ENCODE measurements at regions not wholly inside any gene's neighbourhood (a gene's known extent, or its start where the extent isn't known, plus 50 kb on each side); places are given as distances from the start of the nearest gene placed in this dataset.

GRCh38 chr9:106707738-106708474 lies 155.1 kb upstream of the ZNF462 start:
- FAIRE-seq (no peak), DNase-seq (no peak)
- Histone ChIP-seq H3K27me3 (ENCODE audit: control insufficient read depth, insufficient read depth, low read length) (no peaks in the 10 kb centered on the region), H3K4me3 (ENCODE audit: low read length in 3 of 3) (no peak overlapping the region), H3K27ac (ENCODE audit: low read depth in 2 of 2, low read length in 2 of 2) (no peak overlapping the region), H3K36me3 (ENCODE audit: control insufficient read depth in 2 of 3, insufficient read depth in 3 of 3, low read length in 3 of 3) (no peaks in the 10 kb centered on the region), H3K9me3 (ENCODE audit: control insufficient read depth in 2 of 3, insufficient read depth in 1 of 3, low read length in 3 of 3) (no peaks in the 10 kb centered on the region), H3K9ac (ENCODE audit: low read length in 3 of 3) (no peak overlapping the region), H3K4me1 (ENCODE audit: control insufficient read depth in 2 of 3, insufficient read depth in 2 of 3, low read depth in 1 of 3, low read length in 3 of 3) (no peaks in the 10 kb centered on the region)
- no peak for TF ChIP-seq CTCF (IDR thresholded peaks at IDR 0.05; ENCODE audit: borderline replicate concordance, extremely low read depth, insufficient read depth)
- intact Hi-C loops (cut with DNase I) = no loop called here

GRCh38 chr9:106708475-106709146 lies 154.4 kb upstream of the ZNF462 start:
- no peak overlapping the region for H3K9ac ChIP-seq (ENCODE audit: low read length in 3 of 3)
- no peaks in the 10 kb centered on the region for H3K9me3 ChIP-seq (ENCODE audit: control insufficient read depth in 2 of 3, insufficient read depth in 1 of 3, low read length in 3 of 3)
- no peaks in the 10 kb centered on the region for H3K4me1 ChIP-seq (ENCODE audit: control insufficient read depth in 2 of 3, insufficient read depth in 2 of 3, low read depth in 1 of 3, low read length in 3 of 3)
- FAIRE-seq (no peak), DNase-seq (peak in 1 of 5 donors; percentile 29)
- TF ChIP-seq CTCF (IDR thresholded peaks at IDR 0.05; ENCODE audit: borderline replicate concordance, extremely low read depth, insufficient read depth) = no peak
- intact Hi-C loops (cut with DNase I) = no loop called here
- H3K4me3 ChIP-seq (ENCODE audit: low read length in 3 of 3) = no peak overlapping the region
- H3K27me3 ChIP-seq (ENCODE audit: control insufficient read depth, insufficient read depth, low read length) = no peaks in the 10 kb centered on the region
- no peak overlapping the region for H3K27ac ChIP-seq (ENCODE audit: low read depth in 2 of 2, low read length in 2 of 2)
- H3K36me3 ChIP-seq (ENCODE audit: control insufficient read depth in 2 of 3, insufficient read depth in 3 of 3, low read length in 3 of 3) = no peaks in the 10 kb centered on the region

GRCh38 chr9:106712279-106712678 lies 150.7 kb upstream of the ZNF462 start:
- Histone ChIP-seq H3K9me3 (ENCODE audit: control insufficient read depth in 2 of 3, insufficient read depth in 1 of 3, low read length in 3 of 3) (no peaks in the 10 kb centered on the region), H3K27me3 (ENCODE audit: control insufficient read depth, insufficient read depth, low read length) (no peaks in the 10 kb centered on the region), H3K4me1 (ENCODE audit: control insufficient read depth in 2 of 3, insufficient read depth in 2 of 3, low read depth in 1 of 3, low read length in 3 of 3) (no peaks in the 10 kb centered on the region), H3K27ac (ENCODE audit: low read depth in 2 of 2, low read length in 2 of 2) (no peak overlapping the region), H3K9ac (ENCODE audit: low read length in 3 of 3) (no peak overlapping the region), H3K36me3 (ENCODE audit: control insufficient read depth in 2 of 3, insufficient read depth in 3 of 3, low read length in 3 of 3) (no peaks in the 10 kb centered on the region), H3K4me3 (ENCODE audit: low read length in 3 of 3) (no peak overlapping the region)
- intact Hi-C loops (cut with DNase I) = no loop called here
- DNase-seq (no peak), FAIRE-seq (no peak)
- TF ChIP-seq CTCF (IDR thresholded peaks at IDR 0.05; ENCODE audit: borderline replicate concordance, extremely low read depth, insufficient read depth) = no peak

All from kidney (tissue), 13 donors.